DND-41 (cell line): ENCODE measurements at regions not wholly inside any gene's neighbourhood (a gene's known extent, or its start where the extent isn't known, plus 50 kb on each side); places are given as distances from the start of the nearest gene placed in this dataset.

Experiments
- ATAC-seq: fragments of 200-7000 bp; cut with Tn5 transposase; 3 replicates; pipeline ENCODE4 v1.9.1; 2021; ENCODE audit warnings: low read depth; ENCODE audit not compliant: insufficient read depth
- DNase-seq: peaks from one replicate; pipeline ENCODE4 v3.0.0-alpha.2; 2020
- H2AFZ ChIP-seq: 2 replicates; pipeline ENCODE4 v1.6.0; 2012; ENCODE audit warnings: low read depth, low read length
- H3K27ac ChIP-seq: 2 replicates; pipeline ENCODE4 v1.5.1; 2012; ENCODE audit warnings: low read length, inconsistent platforms
- H3K27me3 ChIP-seq: fragments of 200-600 bp; sonication (generic); 2 replicates; pipeline ENCODE4 v1.6.0; 2012; ENCODE audit warnings: low read length, mild to moderate bottlenecking, inconsistent platforms; ENCODE audit not compliant: insufficient read depth, poor library complexity
- H3K36me3 ChIP-seq: 2 replicates; pipeline ENCODE4 v1.5.1; 2012; ENCODE audit warnings: low read length, inconsistent platforms; ENCODE audit not compliant: insufficient read depth
- H3K4me1 ChIP-seq: 2 replicates; pipeline ENCODE4 v1.5.1; 2012; ENCODE audit warnings: mild to moderate bottlenecking, low read length; ENCODE audit not compliant: insufficient read depth
- H3K4me2 ChIP-seq: 2 replicates; pipeline ENCODE4 v1.6.0; 2012; ENCODE audit warnings: mild to moderate bottlenecking, moderate library complexity, low read length, inconsistent platforms; ENCODE audit not compliant: insufficient read depth
- H3K4me3 ChIP-seq, 2 experiments: fragments of 200-600 bp in 1 of 2; shearing (Covaris generic) in 1 of 2; 2 replicates each; pipeline ENCODE4 v1.5.1; 2012 to 2016; ENCODE audit warnings: inconsistent platforms in 2 of 2, low read length in 2 of 2, mild to moderate bottlenecking in 2 of 2, low read depth in 1 of 2, moderate library complexity in 1 of 2
- H3K79me2 ChIP-seq: 2 replicates; pipeline ENCODE4 v1.6.0; 2012; ENCODE audit warnings: low read length, inconsistent platforms; ENCODE audit not compliant: insufficient read depth
- H3K9ac ChIP-seq: 2 replicates; pipeline ENCODE4 v1.6.0; 2012; ENCODE audit warnings: low read depth, mild to moderate bottlenecking, inconsistent platforms, low read length, moderate library complexity
- H3K9me3 ChIP-seq: 2 replicates; pipeline ENCODE4 v1.5.1; 2012; ENCODE audit warnings: low read length, moderate library complexity, mild to moderate bottlenecking, inconsistent platforms; ENCODE audit not compliant: insufficient read depth, severe bottlenecking
- H4K20me1 ChIP-seq: 2 replicates; pipeline ENCODE4 v1.6.0; 2012; ENCODE audit warnings: low read length; ENCODE audit not compliant: insufficient read depth
- EZH2 ChIP-seq: IDR thresholded peaks from 3 replicates; pipeline ENCODE4 v1.6.1; 2012; ENCODE audit warnings: borderline replicate concordance, low read depth, mild to moderate bottlenecking, moderate library complexity, low read length, inconsistent platforms; ENCODE audit not compliant: severe bottlenecking
- TF ChIP-seq, protein P1 (sequence below): IDR thresholded peaks from 2 replicates; pipeline ENCODE4 v1.5.1; 2012; ENCODE audit warnings: borderline replicate concordance, low read length, moderate library complexity, mild to moderate bottlenecking; ENCODE audit not compliant: poor library complexity, severe bottlenecking; ENCODE audit errors: extremely low read depth

- no peaks in the 10 kb centered on the region for H3K36me3 ChIP-seq
- H3K4me1 ChIP-seq: no peaks in the 10 kb centered on the region
- H3K4me2 ChIP-seq: no peak overlapping the region
- H3K9ac ChIP-seq: no peak overlapping the region
- ATAC-seq (no peak), DNase-seq (no peak)
- no peak overlapping the region for H3K4me3 ChIP-seq
- H3K27me3 ChIP-seq: no peaks in the 10 kb centered on the region
- TF ChIP-seq EZH2: no peak
- TF ChIP-seq, protein P1, sequence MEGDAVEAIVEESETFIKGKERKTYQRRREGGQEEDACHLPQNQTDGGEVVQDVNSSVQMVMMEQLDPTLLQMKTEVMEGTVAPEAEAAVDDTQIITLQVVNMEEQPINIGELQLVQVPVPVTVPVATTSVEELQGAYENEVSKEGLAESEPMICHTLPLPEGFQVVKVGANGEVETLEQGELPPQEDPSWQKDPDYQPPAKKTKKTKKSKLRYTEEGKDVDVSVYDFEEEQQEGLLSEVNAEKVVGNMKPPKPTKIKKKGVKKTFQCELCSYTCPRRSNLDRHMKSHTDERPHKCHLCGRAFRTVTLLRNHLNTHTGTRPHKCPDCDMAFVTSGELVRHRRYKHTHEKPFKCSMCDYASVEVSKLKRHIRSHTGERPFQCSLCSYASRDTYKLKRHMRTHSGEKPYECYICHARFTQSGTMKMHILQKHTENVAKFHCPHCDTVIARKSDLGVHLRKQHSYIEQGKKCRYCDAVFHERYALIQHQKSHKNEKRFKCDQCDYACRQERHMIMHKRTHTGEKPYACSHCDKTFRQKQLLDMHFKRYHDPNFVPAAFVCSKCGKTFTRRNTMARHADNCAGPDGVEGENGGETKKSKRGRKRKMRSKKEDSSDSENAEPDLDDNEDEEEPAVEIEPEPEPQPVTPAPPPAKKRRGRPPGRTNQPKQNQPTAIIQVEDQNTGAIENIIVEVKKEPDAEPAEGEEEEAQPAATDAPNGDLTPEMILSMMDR: no peak
- H4K20me1 ChIP-seq: no peaks in the 10 kb centered on the region
- no peaks in the 10 kb centered on the region for H3K9me3 ChIP-seq
- no peaks in the 10 kb centered on the region for H3K79me2 ChIP-seq
- no peak overlapping the region for H2AFZ ChIP-seq
- H3K27ac ChIP-seq: no peak overlapping the region
These were observed 119.2 kb upstream of the TNFSF11 start for GRCh38 chr13:42454749-42455148.

GRCh38 chr13:42458193-42458592 is 115.8 kb upstream of the TNFSF11 start:
- DNase-seq (no peak), ATAC-seq (no peak)
- Histone ChIP-seq H2AFZ (no peak overlapping the region), H3K4me3 (no peak overlapping the region), H3K27me3 (no peaks in the 10 kb centered on the region), H3K27ac (no peak overlapping the region), H3K4me2 (no peak overlapping the region), H4K20me1 (no peaks in the 10 kb centered on the region), H3K4me1 (no peaks in the 10 kb centered on the region), H3K79me2 (no peaks in the 10 kb centered on the region), H3K9me3 (peaks cover 11% of the 10 kb centered on the region), H3K36me3 (no peaks in the 10 kb centered on the region), H3K9ac (no peak overlapping the region)
- TF ChIP-seq EZH2: no peak

- no peaks in the 10 kb centered on the region for H3K36me3 ChIP-seq
- no peak overlapping the region for H3K4me3 ChIP-seq
- TF ChIP-seq EZH2: no peak
- TF ChIP-seq, protein P1: no peak
- no peaks in the 10 kb centered on the region for H4K20me1 ChIP-seq
- H3K4me2 ChIP-seq: no peak overlapping the region
- no peaks in the 10 kb centered on the region for H3K27me3 ChIP-seq
- no peak overlapping the region for H3K27ac ChIP-seq
- H3K4me1 ChIP-seq: no peaks in the 10 kb centered on the region
- ATAC-seq (no peak), DNase-seq (no peak)
- H3K9ac ChIP-seq: no peak overlapping the region
- no peak overlapping the region for H2AFZ ChIP-seq
- peaks cover 10% of the 10 kb centered on the region for H3K9me3 ChIP-seq
- H3K79me2 ChIP-seq: no peaks in the 10 kb centered on the region
These were observed 107.8 kb upstream of the TNFSF11 start for GRCh38 chr13:42466123-42466522.

DNA sequence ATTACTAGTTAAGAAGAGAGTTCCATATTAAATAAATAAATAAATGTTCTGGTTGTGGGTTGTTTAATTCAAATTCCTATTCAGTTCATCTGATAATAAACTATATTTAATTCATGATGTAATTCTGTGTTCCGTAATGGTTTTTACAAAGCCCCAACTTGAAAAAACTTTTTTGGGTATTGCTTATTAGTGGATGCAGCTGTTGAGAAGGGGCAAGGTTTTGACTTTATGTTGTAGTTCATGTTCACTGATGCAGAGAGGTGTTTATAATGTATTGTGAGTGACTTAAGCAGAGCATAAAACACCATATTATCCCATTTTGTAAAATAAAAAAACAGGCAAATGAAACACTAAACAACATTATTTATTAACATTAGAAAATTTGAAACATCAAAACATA is 107.3 kb upstream of the TNFSF11 start:
- peaks cover 5% of the 10 kb centered on the region for H3K9me3 ChIP-seq
- no peak for TF ChIP-seq EZH2
- TF ChIP-seq, protein P1: no peak
- no peaks in the 10 kb centered on the region for H3K4me1 ChIP-seq
- H3K4me2 ChIP-seq: no peak overlapping the region
- ATAC-seq: no peak
- no peaks in the 10 kb centered on the region for H3K27me3 ChIP-seq
- no peaks in the 10 kb centered on the region for H3K79me2 ChIP-seq
- H3K4me3 ChIP-seq: no peak overlapping the region
- no peaks in the 10 kb centered on the region for H3K36me3 ChIP-seq
- H3K9ac ChIP-seq: no peak overlapping the region
- no peak overlapping the region for H2AFZ ChIP-seq
- no peaks in the 10 kb centered on the region for H4K20me1 ChIP-seq
- DNase-seq: no peak
- no peak overlapping the region for H3K27ac ChIP-seq
